ENCODE measurements at regions not wholly inside any gene's neighbourhood (a gene's known extent, or its start where the extent isn't known, plus 50 kb on each side); places are given as distances from the start of the nearest gene placed in this dataset.
"Not testable (repeated sequence)": the region's sequence is repeated elsewhere in the genome, so short reads cannot be mapped to it uniquely, and the experiment has no call there.

DNA sequence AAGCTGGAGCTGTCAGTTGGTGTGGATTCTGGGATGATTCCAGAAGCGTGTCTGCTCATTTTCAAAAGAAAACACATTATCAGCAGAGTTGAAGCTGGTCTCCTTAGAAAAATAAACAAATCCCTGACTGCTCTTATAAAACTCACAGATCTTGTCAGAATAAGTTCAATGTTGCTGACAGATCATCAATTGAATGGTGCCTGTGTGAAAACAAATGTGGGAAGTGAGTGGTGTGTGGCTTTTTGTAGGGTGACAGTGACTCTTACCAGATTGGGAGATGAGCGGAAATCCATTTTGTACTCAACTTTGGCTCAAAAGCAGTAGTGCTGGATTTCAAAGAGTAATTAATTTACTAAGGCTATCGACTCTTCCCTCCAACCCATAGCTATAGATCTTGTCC is 807.8 kb downstream of the RAPGEF2 start:
- TF ChIP-seq, protein P1, sequence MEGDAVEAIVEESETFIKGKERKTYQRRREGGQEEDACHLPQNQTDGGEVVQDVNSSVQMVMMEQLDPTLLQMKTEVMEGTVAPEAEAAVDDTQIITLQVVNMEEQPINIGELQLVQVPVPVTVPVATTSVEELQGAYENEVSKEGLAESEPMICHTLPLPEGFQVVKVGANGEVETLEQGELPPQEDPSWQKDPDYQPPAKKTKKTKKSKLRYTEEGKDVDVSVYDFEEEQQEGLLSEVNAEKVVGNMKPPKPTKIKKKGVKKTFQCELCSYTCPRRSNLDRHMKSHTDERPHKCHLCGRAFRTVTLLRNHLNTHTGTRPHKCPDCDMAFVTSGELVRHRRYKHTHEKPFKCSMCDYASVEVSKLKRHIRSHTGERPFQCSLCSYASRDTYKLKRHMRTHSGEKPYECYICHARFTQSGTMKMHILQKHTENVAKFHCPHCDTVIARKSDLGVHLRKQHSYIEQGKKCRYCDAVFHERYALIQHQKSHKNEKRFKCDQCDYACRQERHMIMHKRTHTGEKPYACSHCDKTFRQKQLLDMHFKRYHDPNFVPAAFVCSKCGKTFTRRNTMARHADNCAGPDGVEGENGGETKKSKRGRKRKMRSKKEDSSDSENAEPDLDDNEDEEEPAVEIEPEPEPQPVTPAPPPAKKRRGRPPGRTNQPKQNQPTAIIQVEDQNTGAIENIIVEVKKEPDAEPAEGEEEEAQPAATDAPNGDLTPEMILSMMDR (IDR thresholded peaks at IDR 0.05; ENCODE audit: low read depth, low read length) = no peak
- no peak overlapping the region for H3K4me3 ChIP-seq (ENCODE audit: low read depth, low read length)

DNA sequence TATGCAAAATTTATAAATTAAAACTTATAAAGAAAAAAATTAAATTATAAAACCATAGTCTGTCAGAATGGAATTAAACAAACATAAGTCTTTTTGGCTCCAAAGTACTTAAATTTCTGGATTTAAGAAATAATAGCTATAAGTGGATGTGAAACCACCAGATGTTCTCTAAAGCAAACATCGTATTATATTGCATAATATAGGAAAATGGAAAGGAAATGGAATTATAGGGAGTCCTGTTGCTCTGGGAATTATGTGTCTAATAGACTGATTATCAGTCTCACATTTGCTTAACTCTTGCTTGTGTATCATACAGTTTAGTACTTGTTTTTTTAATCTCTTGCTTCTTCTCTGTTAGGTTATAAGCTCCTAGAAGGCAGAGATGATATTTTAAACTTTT is 819.2 kb downstream of the RAPGEF2 start:
- TF ChIP-seq, protein P1 (IDR thresholded peaks at IDR 0.05; ENCODE audit: low read depth, low read length) = no peak
- no peak overlapping the region for H3K4me3 ChIP-seq (ENCODE audit: low read depth, low read length)

DNA sequence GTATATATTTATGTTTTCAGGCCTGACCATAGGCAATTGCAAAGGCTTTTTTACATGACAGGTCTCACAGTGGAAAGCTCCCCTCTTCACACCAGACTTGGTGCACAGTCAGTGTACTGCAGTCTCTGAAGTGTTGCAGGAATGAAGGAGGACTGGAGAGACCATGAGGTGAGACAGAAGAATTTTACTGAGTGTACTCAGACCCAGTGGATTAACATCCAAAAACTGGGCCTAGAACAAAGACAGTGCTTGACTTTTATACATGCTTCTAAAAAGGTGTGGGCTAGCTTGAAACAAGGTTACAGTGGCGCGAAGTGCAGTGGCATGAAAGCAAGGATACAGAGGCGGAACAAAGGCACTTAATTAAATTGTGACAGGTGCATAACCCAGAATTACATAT is 822.9 kb downstream of the RAPGEF2 start:
- no peak overlapping the region for H3K4me3 ChIP-seq (ENCODE audit: low read depth, low read length)
- TF ChIP-seq, protein P1 (IDR thresholded peaks at IDR 0.05; ENCODE audit: low read depth, low read length) = no peak

DNA sequence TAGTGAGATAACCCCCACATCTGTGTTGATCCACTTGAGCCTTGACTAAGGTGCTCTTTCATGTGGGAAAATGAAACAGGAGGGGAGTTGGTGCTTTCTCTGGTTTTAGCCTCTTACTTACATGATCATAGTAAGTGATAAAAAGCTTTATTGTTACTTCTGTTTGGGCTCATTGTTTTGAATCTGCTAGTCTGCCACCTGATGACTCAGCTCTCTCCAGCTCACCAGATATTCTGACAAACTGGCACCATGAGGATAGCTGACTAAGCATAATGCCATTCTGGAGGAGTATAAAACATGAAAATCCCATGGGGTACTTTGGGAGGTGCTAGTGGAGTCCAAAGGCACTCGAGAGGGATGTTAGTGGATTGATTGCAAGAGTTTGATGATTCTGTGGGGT is 824.0 kb downstream of the RAPGEF2 start:
- TF ChIP-seq, protein P1 (IDR thresholded peaks at IDR 0.05; ENCODE audit: low read depth, low read length) = no peak
- no peak overlapping the region for H3K4me3 ChIP-seq (ENCODE audit: low read depth, low read length)

DNA sequence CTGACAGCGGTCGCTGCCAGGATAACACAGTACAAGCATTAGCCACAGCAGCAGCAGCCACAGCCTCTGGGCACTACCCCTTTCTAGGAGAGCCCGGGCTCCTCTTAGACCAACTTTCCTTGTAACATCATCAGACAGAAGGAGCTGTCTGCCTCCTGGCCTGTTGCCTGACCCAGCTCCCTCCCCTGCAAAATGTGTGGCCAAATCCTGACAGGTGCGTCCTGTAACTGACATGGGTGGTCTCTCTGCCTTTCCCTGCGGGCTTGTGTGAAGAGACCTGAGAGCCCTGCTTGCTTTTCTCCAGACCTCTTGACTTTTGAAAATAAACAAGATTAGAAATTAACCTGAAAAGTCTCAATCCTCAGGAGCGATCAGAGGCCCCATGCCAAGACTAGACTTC is 824.9 kb downstream of the RAPGEF2 start:
- TF ChIP-seq, protein P1 (IDR thresholded peaks at IDR 0.05; ENCODE audit: low read depth, low read length) = no peak
- no peak overlapping the region for H3K4me3 ChIP-seq (ENCODE audit: low read depth, low read length)

DNA sequence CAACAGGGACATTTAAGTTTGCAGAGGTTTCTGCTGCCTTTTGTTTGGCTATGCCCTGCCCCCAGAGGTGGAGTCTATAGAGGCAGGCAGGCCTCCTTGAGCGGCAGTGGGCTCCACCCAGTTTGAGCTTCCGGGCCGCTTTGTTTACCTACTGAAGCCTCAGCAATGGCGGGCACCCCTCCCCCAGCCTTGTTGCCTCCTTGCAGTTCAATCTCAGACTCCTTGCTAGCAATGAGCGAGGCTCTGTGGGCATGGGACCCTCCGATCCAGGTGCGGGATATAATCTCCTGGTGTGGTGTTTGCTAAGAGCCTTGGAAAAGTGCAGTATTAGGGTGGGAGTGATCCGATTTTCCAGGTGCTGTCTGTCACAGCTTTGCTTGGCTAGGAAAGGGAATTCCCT is 831.7 kb downstream of the RAPGEF2 start:
- not testable (repeated sequence) for H3K4me3 ChIP-seq (ENCODE audit: low read depth, low read length)

DNA sequence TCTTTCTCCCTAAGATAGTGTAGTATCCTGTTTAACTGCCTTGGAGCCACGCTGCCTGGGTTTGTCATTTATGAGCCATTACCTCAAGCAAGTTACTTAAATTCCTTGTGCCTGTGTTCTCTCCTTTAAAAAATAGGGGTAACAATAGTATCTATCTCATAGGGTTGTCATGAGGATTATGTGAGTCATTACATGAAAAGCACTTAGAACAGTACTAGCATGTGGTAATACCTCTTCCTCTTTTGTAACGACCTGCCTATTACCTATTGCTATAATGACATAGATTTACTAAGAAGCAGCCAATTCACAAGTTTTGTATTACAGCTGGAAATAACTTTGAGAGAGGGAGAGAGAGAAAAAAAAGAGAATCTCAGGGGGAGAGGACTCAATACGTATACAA is 834.7 kb downstream of the RAPGEF2 start:
- TF ChIP-seq, protein P1 (IDR thresholded peaks at IDR 0.05; ENCODE audit: low read depth, low read length) = no peak
- no peak overlapping the region for H3K4me3 ChIP-seq (ENCODE audit: low read depth, low read length)

DNA sequence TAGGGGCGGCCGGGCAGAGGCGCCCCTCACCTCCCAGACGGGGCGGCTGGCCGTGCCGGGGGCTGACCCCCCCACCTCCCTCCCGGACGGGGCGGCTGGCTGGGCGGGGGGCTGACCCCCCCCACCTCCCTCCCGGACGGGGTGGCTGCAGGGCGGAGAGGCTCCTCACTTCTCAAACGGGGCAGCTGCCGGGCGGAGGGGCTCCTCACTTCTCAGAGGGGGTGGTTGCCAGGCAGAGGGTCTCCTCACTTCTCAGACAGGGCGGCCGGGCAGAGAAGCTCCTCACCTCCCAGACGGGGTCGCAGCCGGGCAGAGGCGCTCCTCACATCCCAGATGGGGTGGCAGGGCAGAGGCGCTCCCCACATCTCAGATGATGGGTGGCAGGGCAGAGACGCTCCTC is 836.8 kb downstream of the RAPGEF2 start:
- not testable (repeated sequence) for H3K4me3 ChIP-seq (ENCODE audit: low read depth, low read length)

DNA sequence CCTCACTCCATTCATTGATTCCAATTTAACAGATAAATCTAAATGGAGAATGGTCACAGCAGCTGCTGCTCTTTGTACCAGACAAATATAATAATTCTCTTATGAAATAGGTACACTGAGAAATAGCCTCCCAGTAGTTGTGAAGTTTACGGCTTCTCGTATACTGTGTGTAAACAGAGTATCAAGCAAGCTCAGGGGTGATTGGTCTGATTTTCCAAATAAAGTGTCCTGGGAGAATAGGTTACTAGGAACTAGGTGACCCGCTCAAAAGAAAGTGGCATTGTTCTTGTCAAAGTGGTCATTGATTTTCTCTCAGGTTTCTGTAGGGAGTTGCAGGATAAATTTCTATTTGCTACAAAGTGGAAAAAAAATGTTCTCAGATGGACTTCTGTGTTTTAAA is 838.2 kb downstream of the RAPGEF2 start:
- TF ChIP-seq, protein P1 (IDR thresholded peaks at IDR 0.05; ENCODE audit: low read depth, low read length) = no peak
- H3K4me3 ChIP-seq (ENCODE audit: low read depth, low read length) = no peak overlapping the region
